ENCODE measurements at regions not wholly inside any gene's neighbourhood (a gene's known extent, or its start where the extent isn't known, plus 50 kb on each side); places are given as distances from the start of the nearest gene placed in this dataset.

DNA sequence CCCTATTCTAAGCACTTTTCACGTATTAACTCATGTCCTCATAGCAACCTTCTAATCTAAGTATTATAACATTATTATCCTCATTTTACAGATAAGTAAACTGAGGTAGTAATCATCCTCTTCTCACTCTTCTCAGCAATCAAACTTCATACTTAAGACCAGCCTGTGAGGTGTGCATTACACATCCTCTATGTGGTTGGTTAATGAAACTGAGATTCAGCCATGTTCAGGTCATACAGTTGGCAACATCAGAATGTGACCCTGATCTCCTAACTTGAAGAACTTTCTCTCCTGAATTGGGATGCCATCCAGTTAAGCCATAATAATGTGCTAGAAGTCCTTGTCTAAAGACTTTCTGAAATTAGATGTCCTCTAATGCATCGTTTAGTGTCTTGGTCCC, 275.1 kb upstream of the ANKRD55 start:
- DNase-seq: no peak

GRCh38 chr5:56507351-56507930, 274.3 kb upstream of the ANKRD55 start:
- DNase-seq: no peak

DNA sequence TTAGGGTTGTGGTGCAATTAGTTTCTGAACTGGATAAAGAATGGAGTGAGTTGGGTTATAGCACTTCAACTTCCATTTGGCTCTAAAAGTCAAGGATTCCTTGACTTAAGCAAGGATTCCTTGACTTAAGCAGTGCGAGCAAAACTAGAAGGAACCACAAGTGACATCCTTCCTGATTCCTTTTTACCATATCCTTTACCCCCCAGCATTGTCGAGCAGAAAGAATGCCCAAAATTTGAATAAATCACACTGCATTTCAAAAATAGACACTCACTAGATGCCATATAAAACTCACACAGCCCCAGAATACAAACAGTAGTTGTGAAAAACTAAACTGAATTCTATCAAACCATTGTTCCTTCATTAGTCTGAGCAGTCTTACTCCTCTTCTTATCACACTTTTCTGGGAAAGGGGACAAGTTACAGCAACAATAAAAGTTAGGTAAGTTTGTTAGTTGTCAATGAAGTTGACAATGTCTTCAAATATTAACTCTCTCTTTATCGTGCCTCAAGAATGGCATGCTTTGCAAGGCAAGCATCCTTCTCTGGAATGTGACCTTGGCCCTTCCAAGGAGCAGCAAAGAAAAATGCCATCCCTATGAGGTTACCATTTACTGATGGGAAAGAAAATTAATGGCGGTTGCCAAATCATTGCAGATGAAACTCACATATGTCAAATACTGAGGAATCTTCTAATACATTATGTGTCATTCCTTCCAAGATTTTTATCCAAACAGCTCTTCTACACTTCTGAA, 273.3 kb upstream of the ANKRD55 start:
- no peak for DNase-seq

- no peak for DNase-seq
These were observed 270.8 kb upstream of the ANKRD55 start for GRCh38 chr5:56503929-56504328.

DNA sequence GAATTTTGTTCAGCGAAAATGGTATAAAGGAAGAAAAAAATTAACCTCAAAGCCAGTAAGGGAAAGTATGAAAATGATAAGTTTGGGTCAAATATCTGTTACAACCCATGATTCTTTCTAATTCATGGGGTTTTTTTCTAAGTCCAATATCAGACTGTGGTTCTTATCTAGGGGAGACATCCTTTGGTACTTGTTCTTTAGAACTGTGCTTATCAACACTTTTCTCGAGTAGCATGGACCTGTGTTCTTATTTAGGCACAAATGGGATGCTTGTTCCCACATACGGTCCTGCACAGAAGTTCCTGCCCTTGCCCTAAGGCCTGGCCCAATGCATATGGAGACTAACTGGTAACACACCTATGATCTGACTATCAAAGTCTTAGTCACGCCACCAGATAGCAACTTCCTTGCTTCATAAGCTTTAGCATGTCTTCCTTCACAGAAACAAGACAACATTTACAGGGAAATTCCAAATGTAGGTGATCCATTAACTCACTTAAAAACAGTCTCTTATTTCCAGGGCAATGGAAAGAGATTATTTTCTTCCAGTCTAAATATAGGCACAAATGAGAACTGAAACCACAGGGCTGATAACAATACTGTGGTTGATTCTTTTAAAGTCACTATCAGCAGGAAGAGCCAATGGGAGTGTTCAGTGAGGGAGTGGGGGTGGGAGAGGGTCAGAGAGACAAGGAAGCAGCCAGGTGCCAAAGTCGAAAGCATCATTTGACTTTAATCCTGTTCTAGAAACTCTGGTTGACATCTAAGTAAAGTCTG, 268.8 kb upstream of the ANKRD55 start:
- no peak for DNase-seq

GRCh38 chr5:56499901-56500300, 266.8 kb upstream of the ANKRD55 start:
- DNase-seq: no peak

DNA sequence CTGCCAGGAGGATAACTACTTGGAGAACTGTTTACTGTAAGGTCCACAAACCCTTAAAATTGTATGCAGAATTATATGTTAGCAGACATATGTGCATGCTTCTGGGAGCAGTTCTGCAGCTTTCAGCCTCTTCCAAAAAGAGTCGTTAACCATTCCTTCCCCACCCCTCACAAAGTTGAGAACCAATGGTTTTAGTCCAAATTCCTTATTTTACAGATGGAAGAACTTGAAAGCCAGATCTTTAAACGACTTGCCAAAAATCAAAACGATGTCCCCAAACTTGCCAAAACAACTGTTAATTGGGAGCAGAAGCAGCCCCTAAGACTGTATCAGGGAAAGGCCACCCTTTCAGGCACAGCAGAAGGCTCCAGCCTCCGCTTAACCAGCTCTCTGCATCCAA, 266.4 kb upstream of the ANKRD55 start:
- DNase-seq: no peak

DNA sequence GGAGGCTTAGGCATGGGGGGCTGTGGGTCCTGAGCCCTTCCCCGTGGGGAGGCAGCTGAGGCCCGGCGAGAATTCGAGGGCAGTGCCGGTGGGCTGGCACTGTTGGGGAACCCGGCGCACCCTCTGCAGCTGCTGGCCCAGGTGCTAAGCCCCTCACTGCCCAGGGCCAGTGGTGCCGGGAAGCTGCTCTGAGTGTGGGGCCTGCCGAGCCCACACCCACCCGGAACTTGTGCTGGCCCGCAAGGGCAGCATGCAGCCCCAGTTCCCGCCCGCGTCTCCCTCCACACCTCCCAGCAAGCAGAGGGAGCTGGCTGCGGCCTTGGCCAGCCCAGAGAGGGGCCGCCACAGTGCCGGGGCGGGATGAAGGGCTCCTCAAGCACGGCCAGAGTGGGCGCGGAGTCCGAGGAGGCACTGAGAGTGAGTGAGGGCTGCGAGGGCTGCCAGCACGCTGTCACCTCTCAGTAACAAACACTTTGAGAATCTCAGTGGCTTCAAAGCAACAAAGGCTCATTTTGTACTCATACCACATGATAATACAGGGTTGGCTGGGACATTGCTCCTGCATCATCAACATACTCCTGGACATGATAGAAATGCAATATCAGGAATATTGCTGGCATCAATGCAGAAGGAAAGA, 265.7 kb upstream of the ANKRD55 start:
- no peak for DNase-seq

DNA sequence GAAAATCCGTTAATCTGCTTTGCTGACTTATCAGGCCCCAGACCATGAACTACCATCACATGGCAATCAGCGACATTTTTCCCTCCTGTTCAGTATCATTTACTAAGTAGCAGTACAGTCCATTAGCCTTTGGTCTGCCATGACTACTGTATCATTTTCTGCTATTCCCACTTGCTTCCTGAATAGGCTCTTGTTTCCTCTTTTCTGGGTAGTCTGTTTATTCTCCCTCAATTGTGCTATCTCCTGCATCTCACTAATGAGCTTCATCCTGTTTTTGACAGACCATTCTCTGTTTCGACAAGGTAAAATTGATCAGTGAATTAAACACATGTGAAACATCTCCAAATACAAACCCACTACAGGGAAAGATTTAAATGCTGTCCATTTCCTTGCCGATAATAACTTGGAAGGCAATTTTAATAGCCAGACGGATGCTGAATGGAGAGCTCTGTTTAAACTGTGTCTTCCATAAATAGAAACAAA, 263.5 kb upstream of the ANKRD55 start:
- DNase-seq: no peak

DNA sequence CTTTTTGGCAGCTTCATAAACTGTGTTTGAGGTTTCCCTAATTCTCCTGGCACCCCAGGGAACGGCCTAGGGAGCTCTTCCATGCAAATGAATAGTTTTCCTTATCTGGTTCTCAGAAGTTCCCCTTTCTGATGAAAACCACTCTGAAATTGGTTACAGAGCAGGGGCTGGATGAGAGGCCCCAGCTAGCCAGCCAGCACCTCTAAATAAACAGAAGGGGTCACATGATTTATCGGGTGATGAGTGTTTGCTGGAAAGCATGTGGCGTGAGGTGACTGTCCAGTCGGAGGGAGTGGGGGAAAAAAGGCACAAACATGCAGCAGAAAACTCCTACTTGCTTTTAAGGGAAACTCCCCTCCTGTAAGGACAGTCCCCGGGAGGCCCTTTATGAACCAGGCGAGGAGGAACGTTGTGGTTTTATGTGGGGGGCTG, 261.2 kb upstream of the ANKRD55 start:
- DNase-seq: no peak

- no peak for DNase-seq
These were observed 260.6 kb upstream of the ANKRD55 start for GRCh38 chr5:56493766-56494165.

DNA sequence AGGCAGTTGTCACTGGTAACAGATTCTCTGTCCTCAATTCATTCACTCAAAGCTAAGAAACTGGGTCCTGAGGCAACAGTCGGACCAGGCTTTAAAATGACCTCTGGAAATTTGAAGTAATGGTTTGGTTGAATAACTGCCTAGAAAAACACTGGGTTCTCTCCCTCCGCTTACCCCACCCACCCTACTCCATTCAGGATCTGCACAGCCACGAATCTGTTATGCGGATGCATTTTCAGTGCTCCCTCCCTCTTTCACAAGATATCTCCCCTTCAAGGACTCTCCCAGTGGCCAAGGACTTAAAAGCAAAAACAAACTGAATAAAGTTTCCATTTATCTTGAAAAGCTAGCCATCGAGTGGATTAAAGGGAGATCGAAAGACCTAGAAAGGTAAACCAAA, 260.2 kb upstream of the ANKRD55 start:
- DNase-seq: no peak

DNA sequence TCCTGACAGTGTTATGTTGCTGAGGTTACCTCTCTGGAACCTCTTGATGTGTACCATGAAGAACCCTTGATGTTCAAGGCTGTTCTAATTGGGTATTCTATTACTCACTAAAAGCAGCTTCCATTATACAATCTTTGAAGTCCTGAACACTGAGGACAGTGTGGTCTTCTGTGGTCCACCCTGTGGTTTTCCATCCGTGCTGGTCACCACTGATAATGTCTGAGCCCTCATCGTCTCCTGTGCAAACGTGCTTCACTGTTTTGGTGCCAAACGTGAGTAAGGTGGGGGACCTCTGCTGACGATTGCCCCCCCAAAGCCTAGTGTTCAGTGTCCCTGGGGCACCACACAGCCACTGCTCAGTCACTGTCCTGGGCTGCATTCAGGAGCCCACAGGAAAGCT, 259.7 kb upstream of the ANKRD55 start:
- DNase-seq: no peak

DNA sequence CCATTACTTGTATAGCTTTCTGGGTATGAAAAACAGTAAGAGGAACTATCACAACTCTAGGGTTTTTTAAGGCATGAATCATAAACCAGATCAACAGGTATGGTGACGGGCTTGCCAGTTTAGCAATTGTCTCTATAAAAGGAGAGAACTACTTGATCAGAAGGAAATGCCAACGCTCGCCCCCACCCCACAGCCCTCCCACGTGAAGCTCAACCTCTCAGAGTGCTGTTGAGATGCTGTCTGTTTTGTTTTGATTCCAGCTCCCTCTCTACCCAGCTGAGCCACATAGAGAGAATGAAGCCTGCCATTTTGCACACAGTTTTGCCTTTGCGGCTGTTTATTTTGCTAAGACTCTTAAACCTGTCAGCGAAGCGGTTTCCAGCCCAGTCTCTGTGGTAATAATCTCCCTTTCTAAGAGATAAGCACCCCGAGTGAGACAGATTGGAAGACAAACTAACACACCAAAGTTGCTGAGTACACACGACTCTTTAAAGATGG, 257.9 kb upstream of the ANKRD55 start:
- no peak for DNase-seq

DNA sequence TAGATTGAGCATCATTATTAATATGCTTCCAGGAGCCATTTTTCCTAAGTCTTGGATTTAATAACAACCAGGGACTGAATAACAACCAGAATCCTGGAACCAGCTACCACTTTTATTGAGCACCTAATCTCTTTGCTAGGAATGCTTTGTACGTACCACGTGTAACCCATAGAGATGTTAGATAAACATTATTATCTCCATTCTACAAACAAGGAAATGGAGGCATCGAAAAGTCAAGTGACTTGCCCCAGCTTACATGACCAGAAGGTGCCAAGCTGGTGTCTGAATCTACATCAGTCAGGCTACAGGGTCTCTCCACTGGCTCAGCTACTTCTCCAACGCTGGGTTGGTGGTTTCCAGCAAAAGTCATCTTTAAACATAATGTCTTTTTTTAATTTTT, 256.1 kb upstream of the ANKRD55 start:
- no peak for DNase-seq

DNA sequence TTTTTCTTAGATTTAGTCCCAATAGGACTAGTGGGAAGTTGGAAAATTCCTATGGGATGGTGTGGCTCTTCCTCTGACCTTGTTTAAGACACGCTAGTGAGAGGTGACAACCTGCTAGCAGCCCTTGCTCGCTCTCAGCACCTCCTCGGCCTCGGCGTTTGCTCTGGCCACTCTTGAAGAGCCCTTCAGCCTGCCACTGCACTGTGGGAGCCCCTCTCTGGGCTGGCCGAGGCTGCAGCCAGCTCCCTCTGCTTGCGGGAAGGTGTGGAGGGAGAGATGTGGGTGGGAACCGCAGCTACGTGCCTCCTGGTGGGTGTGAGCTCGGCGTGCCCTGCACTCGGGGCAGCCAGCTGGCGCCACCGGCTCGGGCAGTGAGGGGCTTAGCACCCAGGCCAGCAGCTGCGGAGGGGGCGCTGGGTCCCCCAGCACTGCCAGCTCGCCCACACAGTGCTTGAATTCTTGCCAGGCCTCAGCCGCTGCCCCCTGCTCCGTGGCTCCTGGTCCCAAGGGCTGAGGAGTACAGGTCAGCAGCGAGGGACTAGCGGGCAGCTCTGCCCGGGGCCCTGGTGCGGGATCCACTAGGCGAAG, 254.5 kb upstream of the ANKRD55 start:
- DNase-seq: no peak

DNA sequence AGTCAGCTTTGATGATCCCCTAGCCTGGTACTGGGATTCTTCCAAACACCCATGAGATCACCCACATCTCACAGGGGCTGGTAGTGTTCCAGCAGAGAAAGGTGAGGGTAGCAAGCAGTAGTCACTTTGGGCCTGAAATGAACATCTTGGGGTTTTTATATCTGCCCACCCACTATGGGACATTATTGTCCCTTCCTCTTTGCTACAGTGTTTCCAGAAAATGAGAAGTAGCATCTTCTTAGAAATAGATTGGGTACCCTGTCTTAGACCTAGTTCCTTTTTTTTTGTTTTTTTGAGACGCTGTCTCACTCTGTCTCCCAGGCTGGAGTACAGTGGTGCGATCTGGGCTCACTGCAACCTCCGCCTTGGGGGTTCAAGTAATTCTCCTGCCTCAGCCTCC, 249.2 kb upstream of the ANKRD55 start:
- DNase-seq: no peak

DNA sequence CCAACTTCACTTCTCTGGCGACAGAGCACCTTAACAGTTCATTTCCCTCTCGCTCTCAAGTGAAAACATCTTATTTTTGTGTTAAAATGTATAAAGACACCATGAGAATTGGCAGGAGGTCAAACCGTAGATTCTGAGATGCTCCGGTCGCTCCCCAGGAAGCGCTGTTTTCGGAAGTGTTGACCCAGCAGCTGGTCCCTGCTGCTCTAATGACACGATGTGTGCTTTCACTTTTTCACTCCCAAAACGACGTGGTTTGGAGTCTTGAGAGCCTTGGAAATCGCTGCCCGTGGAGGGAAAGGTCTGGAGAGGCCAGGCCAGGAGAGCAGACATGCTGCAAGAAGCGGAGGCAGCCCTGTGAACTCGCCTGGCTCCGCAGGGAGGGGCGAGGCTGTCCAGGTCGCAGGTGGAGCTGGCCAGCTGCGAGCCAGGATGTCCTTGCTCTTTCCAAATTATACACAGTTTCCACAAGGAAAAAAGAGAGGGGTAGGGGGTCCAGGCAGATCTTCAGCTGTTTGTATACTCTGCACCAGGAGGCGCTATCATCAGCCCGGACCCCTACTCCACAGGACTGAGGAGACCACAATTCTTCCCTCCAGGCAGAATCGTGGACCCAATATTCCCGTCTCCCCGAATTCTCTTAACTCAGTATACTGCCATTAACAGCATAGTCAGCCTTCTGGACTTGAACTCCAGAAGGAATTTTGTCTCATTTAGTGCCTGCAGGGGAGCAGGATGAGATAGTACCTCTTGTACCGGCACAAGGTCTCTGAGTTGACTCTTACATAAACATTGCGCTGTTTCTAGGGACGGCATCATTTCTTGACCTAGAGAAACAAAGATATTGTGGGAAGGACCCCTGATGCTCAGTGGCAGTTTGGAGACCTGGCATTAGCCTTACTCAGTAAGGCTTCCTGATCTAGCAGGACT, 248.6 kb upstream of the ANKRD55 start:
- no peak for DNase-seq

GRCh38 chr5:56480705-56481427, 247.7 kb upstream of the ANKRD55 start:
- DNase-seq: peak; percentile 22

DNA sequence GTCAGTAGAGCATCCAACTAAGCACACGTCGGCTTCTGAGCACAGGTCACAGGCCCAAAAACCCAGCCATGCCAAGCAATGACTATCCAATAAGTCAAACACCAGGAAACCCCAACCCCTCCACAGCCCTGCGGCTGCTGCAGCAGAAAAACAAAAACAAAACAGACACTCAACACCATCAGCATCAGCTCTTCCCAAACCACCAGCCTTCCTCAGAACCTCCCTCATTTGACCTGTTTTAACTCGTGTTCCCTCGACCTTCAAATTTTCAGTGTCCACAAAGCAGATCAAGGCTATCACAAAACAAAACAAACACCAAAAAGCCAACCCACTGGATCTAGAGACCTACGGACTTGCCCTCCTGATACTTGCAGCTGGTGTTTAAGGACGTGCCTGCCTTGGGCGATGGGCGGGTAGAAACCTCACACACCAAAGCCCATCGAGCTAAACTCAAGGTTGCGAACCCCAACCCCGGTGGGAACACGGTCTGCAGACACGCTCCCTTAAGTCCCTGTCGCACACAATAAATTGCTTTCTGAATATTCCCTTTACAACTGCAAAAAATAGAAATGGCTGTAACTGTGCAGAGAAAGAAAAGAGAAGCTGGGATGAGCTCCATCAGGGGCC, 247.1 kb upstream of the ANKRD55 start:
- DNase-seq: peak; percentile 19
